IMR-90 (cell line): ENCODE measurements at regions not wholly inside any gene's neighbourhood (a gene's known extent, or its start where the extent isn't known, plus 50 kb on each side); places are given as distances from the start of the nearest gene placed in this dataset.

ENCODE experiments used
- CTCF ChIP-seq: conservative IDR thresholded peaks from 2 replicates; pipeline ENCODE4 v1.5.1; 2012; ENCODE audit warnings: mild to moderate bottlenecking, low read depth, low read length, improper control_type of control experiment

GRCh38 chr7:1321411-1322239 is 89.0 kb downstream of the UNCX start (continued):
- no peak for TF ChIP-seq CTCF
